ENCODE measurements at regions not wholly inside any gene's neighbourhood (a gene's known extent, or its start where the extent isn't known, plus 50 kb on each side); places are given as distances from the start of the nearest gene placed in this dataset.

- no peak for DNase-seq (ENCODE audit: low read depth in 2 of 2)
These were observed 582.0 kb downstream of the BCL11B start for GRCh38 chr14:98689951-98690350.

GRCh38 chr14:98692832-98693231 is 579.2 kb downstream of the BCL11B start:
- peak in 1 of 2 donors; percentile 4 for DNase-seq (ENCODE audit: low read depth in 2 of 2)

GRCh38 chr14:98694541-98694940 is 577.5 kb downstream of the BCL11B start:
- no peak for DNase-seq (ENCODE audit: low read depth in 2 of 2)

- no peak for DNase-seq (ENCODE audit: low read depth in 2 of 2)
These were observed 576.2 kb downstream of the BCL11B start for GRCh38 chr14:98695809-98696208.

GRCh38 chr14:98698341-98698740 is 573.7 kb downstream of the BCL11B start:
- DNase-seq (ENCODE audit: low read depth in 2 of 2) = no peak

- DNase-seq (ENCODE audit: low read depth in 2 of 2) = no peak
These were observed 571.2 kb downstream of the BCL11B start for GRCh38 chr14:98700748-98701147.

- DNase-seq (ENCODE audit: low read depth in 2 of 2) = no peak
These were observed 570.6 kb downstream of the BCL11B start for GRCh38 chr14:98701377-98701776.

GRCh38 chr14:98704441-98704840 is 567.6 kb downstream of the BCL11B start:
- no peak for DNase-seq (ENCODE audit: low read depth in 2 of 2)

- DNase-seq (ENCODE audit: low read depth in 2 of 2) = no peak
These were observed 566.1 kb downstream of the BCL11B start for GRCh38 chr14:98705871-98706300.

GRCh38 chr14:98707522-98707921 is 564.5 kb downstream of the BCL11B start:
- no peak for DNase-seq (ENCODE audit: low read depth in 2 of 2)

GRCh38 chr14:98708555-98708954 is 563.4 kb downstream of the BCL11B start:
- no peak for DNase-seq (ENCODE audit: low read depth in 2 of 2)

- DNase-seq (ENCODE audit: low read depth in 2 of 2) = no peak
These were observed 560.5 kb downstream of the BCL11B start for GRCh38 chr14:98711453-98711852.

- DNase-seq (ENCODE audit: low read depth in 2 of 2) = no peak
These were observed 557.2 kb downstream of the BCL11B start for GRCh38 chr14:98714626-98715425.

- DNase-seq (ENCODE audit: low read depth in 2 of 2) = no peak
These were observed 555.9 kb downstream of the BCL11B start for GRCh38 chr14:98716133-98716532.

- DNase-seq (ENCODE audit: low read depth in 2 of 2) = no peak
These were observed 550.9 kb downstream of the BCL11B start for GRCh38 chr14:98721061-98721460.

GRCh38 chr14:98724734-98725133 is 547.3 kb downstream of the BCL11B start:
- DNase-seq (ENCODE audit: low read depth in 2 of 2) = no peak

GRCh38 chr14:98725191-98725590 is 546.8 kb downstream of the BCL11B start:
- no peak for DNase-seq (ENCODE audit: low read depth in 2 of 2)

GRCh38 chr14:98725676-98726075 is 546.3 kb downstream of the BCL11B start:
- no peak for DNase-seq (ENCODE audit: low read depth in 2 of 2)

GRCh38 chr14:98726585-98727405 is 545.2 kb downstream of the BCL11B start:
- no peak for DNase-seq (ENCODE audit: low read depth in 2 of 2)

- no peak for DNase-seq (ENCODE audit: low read depth in 2 of 2)
These were observed 544.0 kb downstream of the BCL11B start for GRCh38 chr14:98728024-98728423.

GRCh38 chr14:98728836-98729235 is 543.2 kb downstream of the BCL11B start:
- DNase-seq (ENCODE audit: low read depth in 2 of 2) = no peak

GRCh38 chr14:98731286-98731685 is 540.7 kb downstream of the BCL11B start:
- no peak for DNase-seq (ENCODE audit: low read depth in 2 of 2)

GRCh38 chr14:98731701-98732100 is 540.3 kb downstream of the BCL11B start:
- DNase-seq (ENCODE audit: low read depth in 2 of 2) = no peak

Measured in activated CD4-positive, alpha-beta T cell treated with anti-CD3 and anti-CD28 coated beads for 24 hours (primary cell).